Body of pancreas (tissue), 4 donors: ENCODE measurements at regions not wholly inside any gene's neighbourhood (a gene's known extent, or its start where the extent isn't known, plus 50 kb on each side); places are given as distances from the start of the nearest gene placed in this dataset.

Experiments used
- POLR2A ChIP-seq, 3 donors: fragments of 450-650 bp; IDR thresholded peaks; one replicate each; pipeline ENCODE4 v1.6.1; 2016; ENCODE audit warnings: antibody characterized with exemption in 3 of 3, mild to moderate bottlenecking in 2 of 3
- TF ChIP-seq, protein P1 (sequence below), 7 experiments: fragments of 450-650 bp in 4 of 7; fragments of 200-600 bp in 3 of 7; sonication (generic) in 3 of 7; IDR thresholded peaks; one replicate each; pipeline ENCODE4 v1.5.1; 2016 to 2019; ENCODE audit warnings: antibody characterized with exemption in 7 of 7

DNA sequence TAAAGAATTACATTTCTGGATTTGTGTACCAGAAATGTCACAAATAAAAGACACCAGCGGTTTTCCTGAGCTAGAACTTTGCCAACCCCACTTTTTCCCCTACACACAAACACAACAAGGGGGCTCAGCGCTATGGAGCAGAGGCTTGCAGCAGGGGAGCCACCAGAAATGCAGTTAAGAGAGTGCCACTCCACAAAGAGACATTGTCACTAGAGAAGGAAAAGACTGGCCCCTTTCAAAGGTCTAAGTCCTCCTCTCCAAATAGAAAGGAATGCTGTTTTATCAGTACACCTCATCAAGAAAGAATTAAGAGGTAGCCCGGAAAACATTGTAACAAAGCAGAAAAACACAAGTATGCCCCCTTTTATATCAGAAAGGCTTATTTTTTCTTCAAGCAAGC lies 419.5 kb downstream of the HNRNPD start:
- TF ChIP-seq, protein P1, sequence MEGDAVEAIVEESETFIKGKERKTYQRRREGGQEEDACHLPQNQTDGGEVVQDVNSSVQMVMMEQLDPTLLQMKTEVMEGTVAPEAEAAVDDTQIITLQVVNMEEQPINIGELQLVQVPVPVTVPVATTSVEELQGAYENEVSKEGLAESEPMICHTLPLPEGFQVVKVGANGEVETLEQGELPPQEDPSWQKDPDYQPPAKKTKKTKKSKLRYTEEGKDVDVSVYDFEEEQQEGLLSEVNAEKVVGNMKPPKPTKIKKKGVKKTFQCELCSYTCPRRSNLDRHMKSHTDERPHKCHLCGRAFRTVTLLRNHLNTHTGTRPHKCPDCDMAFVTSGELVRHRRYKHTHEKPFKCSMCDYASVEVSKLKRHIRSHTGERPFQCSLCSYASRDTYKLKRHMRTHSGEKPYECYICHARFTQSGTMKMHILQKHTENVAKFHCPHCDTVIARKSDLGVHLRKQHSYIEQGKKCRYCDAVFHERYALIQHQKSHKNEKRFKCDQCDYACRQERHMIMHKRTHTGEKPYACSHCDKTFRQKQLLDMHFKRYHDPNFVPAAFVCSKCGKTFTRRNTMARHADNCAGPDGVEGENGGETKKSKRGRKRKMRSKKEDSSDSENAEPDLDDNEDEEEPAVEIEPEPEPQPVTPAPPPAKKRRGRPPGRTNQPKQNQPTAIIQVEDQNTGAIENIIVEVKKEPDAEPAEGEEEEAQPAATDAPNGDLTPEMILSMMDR (IDR thresholded peaks at IDR 0.05) = no peak
- no peak for TF ChIP-seq POLR2A (IDR thresholded peaks at IDR 0.05)
